Tibial nerve (tissue), 4 donors: ENCODE measurements at regions not wholly inside any gene's neighbourhood (a gene's known extent, or its start where the extent isn't known, plus 50 kb on each side); places are given as distances from the start of the nearest gene placed in this dataset.

Source experiments
- EP300 ChIP-seq, 2 donors: sonication (generic); formaldehyde crosslinking; IDR thresholded peaks; one replicate each; pipeline ENCODE4 v1.6.1; 2017; ENCODE audit warnings: antibody characterized with exemption in 2 of 2, mild to moderate bottlenecking in 1 of 2
- POLR2A ChIP-seq, 2 donors: fragments of 450-650 bp; IDR thresholded peaks; one replicate each; pipeline ENCODE4 v1.6.1; 2017; ENCODE audit warnings: antibody characterized with exemption in 2 of 2, mild to moderate bottlenecking in 2 of 2, moderate library complexity in 2 of 2
- TF ChIP-seq, protein P1 (sequence below), 5 experiments: fragments of 200-600 bp in 3 of 5; fragments of 450-650 bp in 2 of 5; sonication (generic) in 3 of 5; IDR thresholded peaks; one replicate each; pipeline ENCODE4 v1.5.1; 2016 to 2019; ENCODE audit warnings: antibody characterized with exemption in 5 of 5, mild to moderate bottlenecking in 3 of 5, moderate library complexity in 2 of 5

DNA sequence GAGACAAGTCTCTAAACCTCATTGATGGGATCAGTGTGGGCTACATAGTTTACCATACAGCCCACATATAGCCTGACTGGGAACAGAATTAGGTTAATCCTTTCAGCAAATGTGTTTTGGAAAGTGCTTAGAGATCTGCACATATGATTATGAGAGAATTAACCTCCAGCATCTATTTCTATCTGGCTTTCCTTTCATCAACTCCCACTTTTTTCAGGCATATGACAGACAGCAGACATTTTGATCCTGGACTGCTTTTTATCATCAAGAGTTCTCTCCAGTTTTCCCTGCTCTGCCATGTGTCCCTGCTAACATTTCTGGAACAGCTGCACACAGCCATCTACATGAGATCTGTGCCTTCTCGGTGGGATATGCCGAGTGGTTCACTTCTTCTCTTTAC is 139.5 kb upstream of the LRP1B start:
- TF ChIP-seq, protein P1, sequence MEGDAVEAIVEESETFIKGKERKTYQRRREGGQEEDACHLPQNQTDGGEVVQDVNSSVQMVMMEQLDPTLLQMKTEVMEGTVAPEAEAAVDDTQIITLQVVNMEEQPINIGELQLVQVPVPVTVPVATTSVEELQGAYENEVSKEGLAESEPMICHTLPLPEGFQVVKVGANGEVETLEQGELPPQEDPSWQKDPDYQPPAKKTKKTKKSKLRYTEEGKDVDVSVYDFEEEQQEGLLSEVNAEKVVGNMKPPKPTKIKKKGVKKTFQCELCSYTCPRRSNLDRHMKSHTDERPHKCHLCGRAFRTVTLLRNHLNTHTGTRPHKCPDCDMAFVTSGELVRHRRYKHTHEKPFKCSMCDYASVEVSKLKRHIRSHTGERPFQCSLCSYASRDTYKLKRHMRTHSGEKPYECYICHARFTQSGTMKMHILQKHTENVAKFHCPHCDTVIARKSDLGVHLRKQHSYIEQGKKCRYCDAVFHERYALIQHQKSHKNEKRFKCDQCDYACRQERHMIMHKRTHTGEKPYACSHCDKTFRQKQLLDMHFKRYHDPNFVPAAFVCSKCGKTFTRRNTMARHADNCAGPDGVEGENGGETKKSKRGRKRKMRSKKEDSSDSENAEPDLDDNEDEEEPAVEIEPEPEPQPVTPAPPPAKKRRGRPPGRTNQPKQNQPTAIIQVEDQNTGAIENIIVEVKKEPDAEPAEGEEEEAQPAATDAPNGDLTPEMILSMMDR (IDR thresholded peaks at IDR 0.05), result no peak
- TF ChIP-seq EP300 (IDR thresholded peaks at IDR 0.05) (no peak), POLR2A (IDR thresholded peaks at IDR 0.05) (no peak)
